B cell (primary cell): ENCODE measurements at regions not wholly inside any gene's neighbourhood (a gene's known extent, or its start where the extent isn't known, plus 50 kb on each side); places are given as distances from the start of the nearest gene placed in this dataset.

Experiments used
- EZH2 ChIP-seq: IDR thresholded peaks from 2 replicates; pipeline ENCODE4 v1.6.1; 2012; ENCODE audit warnings: borderline replicate concordance, low read depth, mild to moderate bottlenecking, moderate library complexity, low read length; ENCODE audit not compliant: insufficient read depth, poor library complexity, severe bottlenecking
- TF ChIP-seq, protein P1 (sequence below): fragments of 200-600 bp; IDR thresholded peaks from one replicate; pipeline ENCODE4 v1.8.0; 2022; ENCODE audit warnings: antibody characterized with exemption, mild to moderate bottlenecking

- TF ChIP-seq, protein P1, sequence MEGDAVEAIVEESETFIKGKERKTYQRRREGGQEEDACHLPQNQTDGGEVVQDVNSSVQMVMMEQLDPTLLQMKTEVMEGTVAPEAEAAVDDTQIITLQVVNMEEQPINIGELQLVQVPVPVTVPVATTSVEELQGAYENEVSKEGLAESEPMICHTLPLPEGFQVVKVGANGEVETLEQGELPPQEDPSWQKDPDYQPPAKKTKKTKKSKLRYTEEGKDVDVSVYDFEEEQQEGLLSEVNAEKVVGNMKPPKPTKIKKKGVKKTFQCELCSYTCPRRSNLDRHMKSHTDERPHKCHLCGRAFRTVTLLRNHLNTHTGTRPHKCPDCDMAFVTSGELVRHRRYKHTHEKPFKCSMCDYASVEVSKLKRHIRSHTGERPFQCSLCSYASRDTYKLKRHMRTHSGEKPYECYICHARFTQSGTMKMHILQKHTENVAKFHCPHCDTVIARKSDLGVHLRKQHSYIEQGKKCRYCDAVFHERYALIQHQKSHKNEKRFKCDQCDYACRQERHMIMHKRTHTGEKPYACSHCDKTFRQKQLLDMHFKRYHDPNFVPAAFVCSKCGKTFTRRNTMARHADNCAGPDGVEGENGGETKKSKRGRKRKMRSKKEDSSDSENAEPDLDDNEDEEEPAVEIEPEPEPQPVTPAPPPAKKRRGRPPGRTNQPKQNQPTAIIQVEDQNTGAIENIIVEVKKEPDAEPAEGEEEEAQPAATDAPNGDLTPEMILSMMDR = no peak
- no peak for TF ChIP-seq EZH2
These were observed 272.5 kb downstream of the BUD13 start for GRCh38 chr11:116500026-116500946.
